ENCODE measurements at regions not wholly inside any gene's neighbourhood (a gene's known extent, or its start where the extent isn't known, plus 50 kb on each side); places are given as distances from the start of the nearest gene placed in this dataset.
A peak's percentile ranks its signal among the peaks of the same experiment; 100 is the strongest.

DNA sequence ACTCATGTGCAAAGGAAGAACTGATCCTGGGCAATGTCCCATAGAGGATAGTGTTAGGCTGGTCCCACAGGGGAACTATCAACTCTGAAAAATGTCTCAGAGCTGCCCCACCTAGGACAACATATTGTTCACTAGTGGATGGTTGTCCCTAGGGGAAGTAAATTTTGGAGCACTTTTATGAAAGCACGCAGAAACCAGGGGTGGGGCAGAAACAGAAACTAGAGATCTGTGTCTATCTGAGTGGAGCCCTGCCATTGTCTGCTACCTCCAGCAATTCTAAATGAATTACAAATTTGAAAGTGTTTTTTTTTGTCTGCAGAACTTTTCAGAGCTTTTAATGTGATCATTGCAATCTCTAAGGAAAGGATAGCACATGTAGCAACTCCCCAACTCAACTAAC is 357.1 kb upstream of the PROK2 start:
- Histone ChIP-seq H3K27me3 (ENCODE audit: control insufficient read depth, insufficient read depth, low read length) (peaks cover 7% of the 10 kb centered on the region), H3K36me3 (ENCODE audit: insufficient read depth, low read length) (no peaks in the 10 kb centered on the region), H3K4me3 (ENCODE audit: low read length) (no peak overlapping the region), H3K9ac (ENCODE audit: low read depth, low read length) (no peak overlapping the region), H3K4me1 (ENCODE audit: control insufficient read depth, insufficient read depth, low read length) (peaks cover 3% of the 10 kb centered on the region), H3K4me2 (ENCODE audit: low read length) (no peak overlapping the region), H3K9me3 (replicated peaks; ENCODE audit: low read length) (no peaks in the 10 kb centered on the region)

- Histone ChIP-seq H3K4me1 (ENCODE audit: control insufficient read depth, insufficient read depth, low read length) (peaks cover 3% of the 10 kb centered on the region), H3K9ac (ENCODE audit: low read depth, low read length) (no peak overlapping the region), H3K9me3 (replicated peaks; ENCODE audit: low read length) (no peaks in the 10 kb centered on the region), H3K27me3 (ENCODE audit: control insufficient read depth, insufficient read depth, low read length) (peaks cover 7% of the 10 kb centered on the region), H3K4me3 (ENCODE audit: low read length) (no peak overlapping the region), H3K4me2 (ENCODE audit: low read length) (no peak overlapping the region), H3K36me3 (ENCODE audit: insufficient read depth, low read length) (no peaks in the 10 kb centered on the region)
These were observed 356.3 kb upstream of the PROK2 start for GRCh38 chr3:72141264-72141663.

- H3K9ac ChIP-seq (ENCODE audit: low read depth, low read length), result no peak overlapping the region
- H3K4me2 ChIP-seq (ENCODE audit: low read length), result no peak overlapping the region
- no peak overlapping the region for H3K4me3 ChIP-seq (ENCODE audit: low read length)
- no peaks in the 10 kb centered on the region for H3K36me3 ChIP-seq (ENCODE audit: insufficient read depth, low read length)
- no peaks in the 10 kb centered on the region for H3K9me3 ChIP-seq (replicated peaks; ENCODE audit: low read length)
- no peaks in the 10 kb centered on the region for H3K4me1 ChIP-seq (ENCODE audit: control insufficient read depth, insufficient read depth, low read length)
- H3K27me3 ChIP-seq (ENCODE audit: control insufficient read depth, insufficient read depth, low read length), result peaks cover 7% of the 10 kb centered on the region
These were observed 354.4 kb upstream of the PROK2 start for GRCh38 chr3:72139316-72139715.

- Histone ChIP-seq H3K4me2 (ENCODE audit: low read length) (no peak overlapping the region), H3K9ac (ENCODE audit: low read depth, low read length) (no peak overlapping the region), H3K27me3 (ENCODE audit: control insufficient read depth, insufficient read depth, low read length) (peaks cover 7% of the 10 kb centered on the region), H3K4me1 (ENCODE audit: control insufficient read depth, insufficient read depth, low read length) (no peaks in the 10 kb centered on the region), H3K4me3 (ENCODE audit: low read length) (no peak overlapping the region), H3K9me3 (replicated peaks; ENCODE audit: low read length) (no peaks in the 10 kb centered on the region), H3K36me3 (ENCODE audit: insufficient read depth, low read length) (no peaks in the 10 kb centered on the region)
These were observed 353.2 kb upstream of the PROK2 start for GRCh38 chr3:72137865-72138861.

- Histone ChIP-seq H3K4me1 (ENCODE audit: control insufficient read depth, insufficient read depth, low read length) (no peaks in the 10 kb centered on the region), H3K27me3 (ENCODE audit: control insufficient read depth, insufficient read depth, low read length) (peaks cover 7% of the 10 kb centered on the region), H3K4me2 (ENCODE audit: low read length) (no peak overlapping the region), H3K36me3 (ENCODE audit: insufficient read depth, low read length) (no peaks in the 10 kb centered on the region), H3K4me3 (ENCODE audit: low read length) (no peak overlapping the region), H3K9ac (ENCODE audit: low read depth, low read length) (no peak overlapping the region), H3K9me3 (replicated peaks; ENCODE audit: low read length) (no peaks in the 10 kb centered on the region)
These were observed 350.7 kb upstream of the PROK2 start for GRCh38 chr3:72135636-72136035.

DNA sequence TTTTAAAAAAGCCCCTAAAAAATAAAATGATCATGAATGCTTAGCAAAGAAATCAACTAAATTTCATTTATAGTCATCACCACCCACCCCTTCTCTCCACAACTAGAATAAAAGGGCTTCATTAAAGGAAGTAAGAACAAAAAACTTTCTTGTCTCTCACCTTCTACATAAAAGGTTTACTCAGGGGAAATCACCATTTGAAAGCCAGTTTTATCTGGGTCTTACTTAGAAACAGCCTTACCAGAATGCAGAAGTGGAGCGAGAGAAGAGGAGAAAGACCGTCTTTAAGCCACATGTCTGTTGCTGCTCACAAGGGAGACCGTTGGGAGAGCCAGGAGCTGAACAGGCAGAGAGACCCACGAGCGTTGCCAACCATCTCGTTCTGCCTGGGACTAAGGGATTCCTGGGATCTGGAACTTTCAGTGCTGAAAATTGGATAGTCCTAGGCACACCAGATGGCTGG is 350.1 kb upstream of the PROK2 start:
- Histone ChIP-seq H3K4me2 (ENCODE audit: low read length) (no peak overlapping the region), H3K4me3 (ENCODE audit: low read length) (no peak overlapping the region), H3K9ac (ENCODE audit: low read depth, low read length) (no peak overlapping the region), H3K9me3 (replicated peaks; ENCODE audit: low read length) (no peaks in the 10 kb centered on the region), H3K36me3 (ENCODE audit: insufficient read depth, low read length) (no peaks in the 10 kb centered on the region), H3K27me3 (ENCODE audit: control insufficient read depth, insufficient read depth, low read length) (peaks cover 7% of the 10 kb centered on the region), H3K4me1 (ENCODE audit: control insufficient read depth, insufficient read depth, low read length) (peaks cover 2% of the 10 kb centered on the region)

- H3K4me2 ChIP-seq (ENCODE audit: low read length), result no peak overlapping the region
- no peak overlapping the region for H3K9ac ChIP-seq (ENCODE audit: low read depth, low read length)
- no peaks in the 10 kb centered on the region for H3K36me3 ChIP-seq (ENCODE audit: insufficient read depth, low read length)
- H3K4me1 ChIP-seq (ENCODE audit: control insufficient read depth, insufficient read depth, low read length), result peaks cover 16% of the 10 kb centered on the region
- H3K4me3 ChIP-seq (ENCODE audit: low read length), result no peak overlapping the region
- H3K27me3 ChIP-seq (ENCODE audit: control insufficient read depth, insufficient read depth, low read length), result peaks cover 5% of the 10 kb centered on the region
- no peaks in the 10 kb centered on the region for H3K9me3 ChIP-seq (replicated peaks; ENCODE audit: low read length)
These were observed 348.5 kb upstream of the PROK2 start for GRCh38 chr3:72133329-72134011.

DNA sequence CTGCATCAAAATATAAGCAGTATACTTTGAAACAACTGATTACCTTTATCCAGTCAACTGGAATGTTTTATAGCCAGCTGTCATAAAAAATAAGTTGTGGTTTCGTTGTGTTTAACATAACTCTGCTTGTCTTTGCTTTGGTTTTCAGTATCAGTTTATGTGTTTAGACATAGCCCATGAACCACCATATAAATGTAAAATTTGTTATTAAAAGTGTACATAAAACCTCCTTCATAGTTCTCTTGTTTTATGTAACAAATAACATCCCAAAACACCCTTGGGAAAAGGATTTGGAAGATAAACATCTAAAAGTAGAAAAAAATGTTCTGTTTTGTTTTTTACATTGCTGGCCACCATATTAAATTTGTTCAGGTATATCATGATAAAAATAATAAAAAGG is 347.0 kb upstream of the PROK2 start:
- no peak overlapping the region for H3K4me3 ChIP-seq (ENCODE audit: low read length)
- H3K36me3 ChIP-seq (ENCODE audit: insufficient read depth, low read length), result no peaks in the 10 kb centered on the region
- H3K27me3 ChIP-seq (ENCODE audit: control insufficient read depth, insufficient read depth, low read length), result no peaks in the 10 kb centered on the region
- no peak overlapping the region for H3K9ac ChIP-seq (ENCODE audit: low read depth, low read length)
- H3K4me2 ChIP-seq (ENCODE audit: low read length), result no peak overlapping the region
- peaks cover 28% of the 10 kb centered on the region for H3K4me1 ChIP-seq (ENCODE audit: control insufficient read depth, insufficient read depth, low read length)
- no peaks in the 10 kb centered on the region for H3K9me3 ChIP-seq (replicated peaks; ENCODE audit: low read length)

- Histone ChIP-seq H3K36me3 (ENCODE audit: insufficient read depth, low read length) (no peaks in the 10 kb centered on the region), H3K9ac (ENCODE audit: low read depth, low read length) (no peak overlapping the region), H3K27me3 (ENCODE audit: control insufficient read depth, insufficient read depth, low read length) (no peaks in the 10 kb centered on the region), H3K4me3 (ENCODE audit: low read length) (no peak overlapping the region), H3K4me2 (ENCODE audit: low read length) (no peak overlapping the region), H3K4me1 (ENCODE audit: control insufficient read depth, insufficient read depth, low read length) (peaks cover 28% of the 10 kb centered on the region), H3K9me3 (replicated peaks; ENCODE audit: low read length) (no peaks in the 10 kb centered on the region)
These were observed 345.6 kb upstream of the PROK2 start for GRCh38 chr3:72130565-72130964.

DNA sequence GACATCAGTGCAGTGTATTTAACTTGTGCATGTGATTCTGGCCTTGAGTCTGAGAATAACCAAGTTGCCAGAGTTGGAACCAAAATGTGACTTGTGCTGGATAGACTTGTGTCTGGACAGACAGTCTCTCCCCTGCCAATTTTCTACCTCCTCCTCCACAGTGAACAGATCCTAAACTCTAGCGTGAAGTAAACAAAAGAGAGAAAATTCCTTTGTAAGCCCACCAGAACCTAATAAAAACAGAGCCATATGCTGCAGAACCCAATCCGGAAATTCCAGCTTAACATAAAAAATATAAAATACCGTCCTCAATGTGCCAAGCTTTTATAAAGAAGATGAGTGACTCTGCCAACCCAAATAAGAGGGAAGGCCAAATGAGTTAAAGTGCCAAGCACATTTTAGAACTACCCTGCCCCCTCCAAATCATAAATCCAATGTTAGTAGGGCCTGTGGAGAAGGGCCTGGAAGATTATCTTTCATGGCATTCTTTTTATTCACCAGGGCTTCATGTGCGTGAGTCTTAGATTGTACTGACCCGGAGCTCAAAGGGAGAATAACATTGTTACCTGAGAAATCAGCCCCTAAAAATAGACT is 344.6 kb upstream of the PROK2 start:
- Histone ChIP-seq H3K4me1 (ENCODE audit: control insufficient read depth, insufficient read depth, low read length) (peaks cover 28% of the 10 kb centered on the region), H3K4me3 (ENCODE audit: low read length) (no peak overlapping the region), H3K9me3 (replicated peaks; ENCODE audit: low read length) (no peaks in the 10 kb centered on the region), H3K4me2 (ENCODE audit: low read length) (peak overlapping the region; percentile 14), H3K9ac (ENCODE audit: low read depth, low read length) (no peak overlapping the region), H3K27me3 (ENCODE audit: control insufficient read depth, insufficient read depth, low read length) (no peaks in the 10 kb centered on the region), H3K36me3 (ENCODE audit: insufficient read depth, low read length) (no peaks in the 10 kb centered on the region)

DNA sequence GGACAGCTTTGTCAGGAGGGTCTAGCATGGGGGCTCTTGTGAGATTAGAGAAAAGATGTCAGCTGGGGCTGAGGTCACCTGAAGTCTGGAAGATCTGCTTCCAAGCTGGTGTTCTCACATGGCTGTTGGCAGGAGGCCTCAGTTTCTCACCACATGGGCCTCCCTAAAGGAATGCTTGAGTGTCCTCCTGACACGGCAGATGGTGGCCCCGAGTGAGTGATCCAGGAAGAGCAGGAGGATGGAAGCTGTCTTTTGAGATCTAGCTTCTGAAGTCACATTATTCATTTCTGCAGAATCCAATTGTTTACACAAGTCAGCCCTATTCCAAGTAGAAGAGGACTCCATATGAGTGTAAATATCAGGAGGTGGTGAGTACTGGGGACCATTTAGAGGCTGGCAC is 344.0 kb upstream of the PROK2 start:
- no peaks in the 10 kb centered on the region for H3K27me3 ChIP-seq (ENCODE audit: control insufficient read depth, insufficient read depth, low read length)
- no peak overlapping the region for H3K9ac ChIP-seq (ENCODE audit: low read depth, low read length)
- no peak overlapping the region for H3K4me2 ChIP-seq (ENCODE audit: low read length)
- no peak overlapping the region for H3K4me3 ChIP-seq (ENCODE audit: low read length)
- no peaks in the 10 kb centered on the region for H3K9me3 ChIP-seq (replicated peaks; ENCODE audit: low read length)
- peaks cover 34% of the 10 kb centered on the region for H3K4me1 ChIP-seq (ENCODE audit: control insufficient read depth, insufficient read depth, low read length)
- H3K36me3 ChIP-seq (ENCODE audit: insufficient read depth, low read length), result no peaks in the 10 kb centered on the region
